Keratinocyte (primary cell): ENCODE measurements at regions not wholly inside any gene's neighbourhood (a gene's known extent, or its start where the extent isn't known, plus 50 kb on each side); places are given as distances from the start of the nearest gene placed in this dataset.

Source experiments
- DNase-seq: peaks from one replicate; pipeline ENCODE4 v3.0.0-alpha.2; 2011; ENCODE audit warnings: low read depth, missing footprints, low spot score
- FAIRE-seq: peaks from 2 replicates; lab custom pipeline; 2011; peaks lifted over from hg19 to GRCh38; lab: Jason Lieb, UNC
- H2AFZ ChIP-seq: 2 replicates; pipeline ENCODE4 v1.6.0; 2012; ENCODE audit warnings: low read length, control low read depth, inconsistent platforms; ENCODE audit not compliant: control insufficient read depth
- H3K27ac ChIP-seq: 2 replicates; pipeline ENCODE4 v1.5.1; 2011; ENCODE audit warnings: low read length; ENCODE audit not compliant: control insufficient read depth, insufficient read depth
- H3K27me3 ChIP-seq: 3 replicates; pipeline ENCODE4 v1.6.0; 2011; ENCODE audit warnings: low read length; ENCODE audit not compliant: control insufficient read depth, insufficient read depth; ENCODE audit errors: extremely low read depth
- H3K36me3 ChIP-seq, 2 experiments: 2 replicates in 1 of 2; 3 replicates in 1 of 2; pipeline ENCODE4 v1.5.1; 2011; ENCODE audit warnings: low read length in 2 of 2, mild to moderate bottlenecking in 1 of 2; ENCODE audit not compliant: control insufficient read depth in 2 of 2, insufficient read depth in 2 of 2; ENCODE audit errors: extremely low read depth in 1 of 2
- H3K4me1 ChIP-seq: 3 replicates; pipeline ENCODE4 v1.5.1; 2011; ENCODE audit warnings: low read length; ENCODE audit not compliant: control insufficient read depth, insufficient read depth; ENCODE audit errors: extremely low read depth
- H3K4me2 ChIP-seq: 3 replicates; pipeline ENCODE4 v1.6.0; 2011; ENCODE audit warnings: low read depth, low read length; ENCODE audit not compliant: control insufficient read depth, insufficient read depth; ENCODE audit errors: extremely low read depth
- H3K4me3 ChIP-seq, 3 experiments: fragments of 200-600 bp in 1 of 3; sonication (generic) in 1 of 3; 2 replicates in 2 of 3; 3 replicates in 1 of 3; pipeline ENCODE4 v1.5.1; 2011 to 2016; ENCODE audit warnings: low read length in 3 of 3, mild to moderate bottlenecking in 3 of 3, control low read depth in 2 of 3, inconsistent platforms in 1 of 3, low read depth in 1 of 3, mixed read lengths in 1 of 3, mixed run types in 1 of 3, moderate library complexity in 1 of 3; ENCODE audit not compliant: control insufficient read depth in 2 of 3, insufficient read depth in 2 of 3; ENCODE audit errors: extremely low read depth in 1 of 3
- H3K79me2 ChIP-seq: 2 replicates; pipeline ENCODE4 v1.6.0; 2012; ENCODE audit warnings: low read length; ENCODE audit not compliant: control insufficient read depth, insufficient read depth
- H3K9ac ChIP-seq: 3 replicates; pipeline ENCODE4 v1.6.0; 2011; ENCODE audit warnings: low read length; ENCODE audit not compliant: control insufficient read depth, insufficient read depth; ENCODE audit errors: extremely low read depth
- H3K9me1 ChIP-seq: 3 replicates; pipeline ENCODE4 v1.6.0; 2011; ENCODE audit warnings: low read length; ENCODE audit not compliant: control insufficient read depth, insufficient read depth; ENCODE audit errors: extremely low read depth
- H3K9me3 ChIP-seq: 2 replicates; pipeline ENCODE4 v1.5.1; 2012; ENCODE audit warnings: low read depth, low read length; ENCODE audit not compliant: control insufficient read depth
- H4K20me1 ChIP-seq: 3 replicates; pipeline ENCODE4 v1.6.0; 2011; ENCODE audit warnings: low read length; ENCODE audit not compliant: control insufficient read depth, insufficient read depth; ENCODE audit errors: extremely low read depth
- EZH2 ChIP-seq: IDR thresholded peaks from one replicate; pipeline ENCODE4 v1.6.1; 2012; ENCODE audit warnings: inconsistent platforms, mild to moderate bottlenecking, low read length, moderate library complexity
- dilution Hi-C: fragments of 300-500 bp; cut with MboI; formaldehyde crosslinking; loops from one replicate; pipeline ENCODE4 v1.7.0; 2020; ENCODE audit warnings: low sequenced_read_pairs; ENCODE audit not compliant: extremely low pct_ligation_motif_present
- TF ChIP-seq, protein P1 (sequence below), 3 experiments: IDR thresholded peaks in 1 of 3; conservative IDR thresholded peaks in 1 of 3; optimal IDR thresholded peaks in 1 of 3; 2 replicates in 2 of 3; 3 replicates in 1 of 3; pipeline versions ENCODE3 to v1.5.1; 2011; ENCODE audit warnings: low read length in 3 of 3, mild to moderate bottlenecking in 3 of 3, moderate library complexity in 2 of 3, control low read depth in 1 of 3, inconsistent platforms in 1 of 3; ENCODE audit not compliant: insufficient read depth in 2 of 3; ENCODE audit errors: extremely low read depth in 1 of 3

DNA sequence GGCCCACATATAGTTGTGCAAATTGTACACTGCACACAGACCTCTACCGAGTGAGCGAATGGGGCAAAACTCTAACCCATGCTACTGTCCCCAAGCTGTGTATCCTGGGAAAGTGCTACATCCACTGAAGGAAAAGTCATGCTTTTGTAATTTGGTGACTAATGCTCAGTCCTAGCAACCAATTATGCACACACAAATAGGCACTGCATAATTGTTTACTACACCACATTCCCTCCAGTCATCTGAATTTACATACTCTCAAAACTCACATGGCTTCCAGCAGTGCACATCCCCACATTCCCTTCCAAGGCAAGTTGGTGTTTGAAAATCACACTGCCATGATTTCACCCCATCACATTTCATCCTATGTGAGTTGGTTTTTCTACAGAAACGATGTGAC is 125.9 kb upstream of the OSMR start:
- no peaks in the 10 kb centered on the region for H3K9me1 ChIP-seq
- dilution Hi-C loops = no loop called here
- H3K27me3 ChIP-seq = peaks cover 2% of the 10 kb centered on the region
- H3K4me1 ChIP-seq = no peaks in the 10 kb centered on the region
- H4K20me1 ChIP-seq = no peaks in the 10 kb centered on the region
- no peaks in the 10 kb centered on the region for H3K79me2 ChIP-seq
- H3K27ac ChIP-seq = no peak overlapping the region
- no peak overlapping the region for H3K9ac ChIP-seq
- no peak overlapping the region for H3K4me2 ChIP-seq
- H3K36me3 ChIP-seq = no peaks in the 10 kb centered on the region
- no peaks in the 10 kb centered on the region for H3K9me3 ChIP-seq
- no peak overlapping the region for H3K4me3 ChIP-seq
- FAIRE-seq (no peak), DNase-seq (no peak)
- no peak for TF ChIP-seq EZH2
- TF ChIP-seq, protein P1, sequence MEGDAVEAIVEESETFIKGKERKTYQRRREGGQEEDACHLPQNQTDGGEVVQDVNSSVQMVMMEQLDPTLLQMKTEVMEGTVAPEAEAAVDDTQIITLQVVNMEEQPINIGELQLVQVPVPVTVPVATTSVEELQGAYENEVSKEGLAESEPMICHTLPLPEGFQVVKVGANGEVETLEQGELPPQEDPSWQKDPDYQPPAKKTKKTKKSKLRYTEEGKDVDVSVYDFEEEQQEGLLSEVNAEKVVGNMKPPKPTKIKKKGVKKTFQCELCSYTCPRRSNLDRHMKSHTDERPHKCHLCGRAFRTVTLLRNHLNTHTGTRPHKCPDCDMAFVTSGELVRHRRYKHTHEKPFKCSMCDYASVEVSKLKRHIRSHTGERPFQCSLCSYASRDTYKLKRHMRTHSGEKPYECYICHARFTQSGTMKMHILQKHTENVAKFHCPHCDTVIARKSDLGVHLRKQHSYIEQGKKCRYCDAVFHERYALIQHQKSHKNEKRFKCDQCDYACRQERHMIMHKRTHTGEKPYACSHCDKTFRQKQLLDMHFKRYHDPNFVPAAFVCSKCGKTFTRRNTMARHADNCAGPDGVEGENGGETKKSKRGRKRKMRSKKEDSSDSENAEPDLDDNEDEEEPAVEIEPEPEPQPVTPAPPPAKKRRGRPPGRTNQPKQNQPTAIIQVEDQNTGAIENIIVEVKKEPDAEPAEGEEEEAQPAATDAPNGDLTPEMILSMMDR (optimal IDR thresholded peaks at IDR 0.05 in 1 of 3, IDR thresholded peaks at IDR 0.05 in 1 of 3, conservative IDR thresholded peaks at IDR 0.05 in 1 of 3; ENCODE audit: extremely low read depth in 1 of 3, insufficient read depth in 2 of 3, low read length in 3 of 3) = no peak
- H2AFZ ChIP-seq = no peak overlapping the region

DNA sequence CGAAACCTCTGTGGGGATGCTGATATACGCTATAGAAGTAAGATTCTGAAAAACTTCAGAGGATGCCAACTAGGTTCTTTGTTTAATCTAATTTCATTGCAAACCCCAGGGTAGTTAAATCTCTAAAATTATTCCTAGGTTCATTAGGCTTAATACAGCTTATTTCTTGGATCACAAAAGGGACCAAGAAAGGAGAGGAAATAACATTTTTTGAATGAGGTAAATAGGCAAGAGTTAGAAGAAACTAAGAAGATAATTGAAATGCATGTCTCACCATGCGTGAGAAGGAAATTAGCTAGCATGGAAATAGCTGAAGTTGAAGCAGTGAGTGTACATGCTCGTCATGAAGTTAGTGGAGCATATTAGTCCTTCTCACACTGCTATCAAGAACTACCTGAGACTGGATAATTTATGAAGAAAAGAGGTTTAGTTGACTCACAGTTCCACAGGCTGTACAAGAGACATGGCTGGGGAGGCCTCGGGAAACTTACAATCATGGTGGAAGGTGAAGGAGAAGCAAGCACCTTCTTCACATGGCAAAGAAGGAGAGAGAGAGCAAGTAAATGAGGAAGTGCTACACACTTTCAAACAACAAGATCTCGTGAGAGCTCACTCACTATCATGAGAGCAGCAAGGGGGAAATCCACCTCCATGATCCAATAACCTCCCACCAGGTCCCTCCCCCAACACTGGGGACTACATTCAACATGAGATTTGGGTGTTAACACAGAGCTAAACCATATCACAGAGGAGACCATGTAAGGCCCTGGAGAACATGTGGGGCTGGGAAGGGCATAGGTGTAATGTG is 125.1 kb upstream of the OSMR start:
- Histone ChIP-seq H3K4me2 (no peak overlapping the region), H3K9me3 (no peaks in the 10 kb centered on the region), H3K36me3 (no peaks in the 10 kb centered on the region), H3K4me3 (no peak overlapping the region), H4K20me1 (no peaks in the 10 kb centered on the region), H3K9ac (no peak overlapping the region), H3K9me1 (no peaks in the 10 kb centered on the region), H3K4me1 (no peaks in the 10 kb centered on the region), H3K27me3 (peaks cover 2% of the 10 kb centered on the region), H3K79me2 (no peaks in the 10 kb centered on the region), H2AFZ (no peak overlapping the region), H3K27ac (no peak overlapping the region)
- no peak for DNase-seq
- dilution Hi-C loops = no loop called here
- no peak for FAIRE-seq
- TF ChIP-seq, protein P1 (optimal IDR thresholded peaks at IDR 0.05 in 1 of 3, IDR thresholded peaks at IDR 0.05 in 1 of 3, conservative IDR thresholded peaks at IDR 0.05 in 1 of 3; ENCODE audit: extremely low read depth in 1 of 3, insufficient read depth in 2 of 3, low read length in 3 of 3) = no peak
- TF ChIP-seq EZH2 = no peak
